OCI-LY1 (cell line): ENCODE measurements at regions not wholly inside any gene's neighbourhood (a gene's known extent, or its start where the extent isn't known, plus 50 kb on each side); places are given as distances from the start of the nearest gene placed in this dataset.

Experiments
- H2AFZ ChIP-seq: fragments of 200-600 bp; sonication (generic), shearing (Covaris generic); 2 replicates; pipeline ENCODE4 v1.6.0; 2014; ENCODE audit warnings: antibody characterized with exemption, mild to moderate bottlenecking, low read length
- H3F3A ChIP-seq: fragments of 200-600 bp; sonication (generic), shearing (Covaris generic); 2 replicates; pipeline ENCODE4 v1.6.0; 2014; ENCODE audit warnings: mild to moderate bottlenecking, antibody characterized with exemption, low read length, moderate library complexity; ENCODE audit not compliant: insufficient read depth
- H3K27ac ChIP-seq: fragments of 200-600 bp; sonication (generic); 2 replicates; pipeline ENCODE4 v1.5.1; 2014; ENCODE audit warnings: low read length, mixed run types, mild to moderate bottlenecking, low read depth; ENCODE audit not compliant: poor library complexity, severe bottlenecking
- H3K27me3 ChIP-seq: fragments of 200-600 bp; sonication (generic); 2 replicates; pipeline ENCODE4 v1.6.0; 2014; ENCODE audit warnings: antibody characterized with exemption, mild to moderate bottlenecking, low read length, moderate library complexity; ENCODE audit not compliant: insufficient read depth
- H3K36me3 ChIP-seq: fragments of 200-600 bp; sonication (generic); 2 replicates; pipeline ENCODE4 v1.6.1; 2014; ENCODE audit warnings: mild to moderate bottlenecking, antibody characterized with exemption, low read length, moderate library complexity, mixed read lengths; ENCODE audit not compliant: insufficient read depth
- H3K4me1 ChIP-seq: fragments of 200-600 bp; sonication (generic); 2 replicates; pipeline ENCODE4 v1.5.1; 2014; ENCODE audit warnings: mild to moderate bottlenecking, low read length, moderate library complexity; ENCODE audit not compliant: insufficient read depth, severe bottlenecking
- H3K4me2 ChIP-seq: fragments of 200-600 bp; sonication (generic), shearing (Covaris generic); 2 replicates; pipeline ENCODE4 v1.6.1; 2014; ENCODE audit warnings: low read length
- H3K4me3 ChIP-seq: fragments of 200-600 bp; sonication (generic); 2 replicates; pipeline ENCODE4 v1.5.1; 2014; ENCODE audit warnings: low read length, low read depth, mild to moderate bottlenecking, mixed read lengths; ENCODE audit not compliant: poor library complexity, severe bottlenecking
- H3K79me2 ChIP-seq: fragments of 200-600 bp; shearing (Covaris generic); 2 replicates; pipeline ENCODE4 v1.6.1; 2016; ENCODE audit warnings: mixed run types, low read length, mixed read lengths; ENCODE audit not compliant: insufficient read depth
- H3K9ac ChIP-seq: fragments of 200-600 bp; sonication (generic), shearing (Covaris generic); 2 replicates; pipeline ENCODE4 v1.6.1; 2014; ENCODE audit warnings: mild to moderate bottlenecking, low read length, mixed read lengths
- H3K9me2 ChIP-seq: fragments of 200-600 bp; sonication (generic), shearing (Covaris generic); 2 replicates; pipeline ENCODE4 v1.6.1; 2014; ENCODE audit warnings: low read depth, mild to moderate bottlenecking, low read length, mixed read lengths
- H3K9me3 ChIP-seq: fragments of 200-600 bp; shearing (Covaris generic); 2 replicates; pipeline ENCODE4 v1.6.1; 2014; ENCODE audit warnings: low read length, mixed read lengths
- H4K20me1 ChIP-seq: fragments of 200-600 bp; sonication (generic), shearing (Covaris generic); 2 replicates; pipeline ENCODE4 v1.6.0; 2016; ENCODE audit warnings: mild to moderate bottlenecking, low read length; ENCODE audit not compliant: insufficient read depth
- EZH2 ChIP-seq: fragments of 200-600 bp; sonication (generic), shearing (Covaris generic); IDR thresholded peaks from 2 replicates; pipeline ENCODE4 v1.8.0; 2017; ENCODE audit warnings: borderline replicate concordance, mixed run types, mild to moderate bottlenecking, antibody characterized with exemption, low read length, moderate library complexity, mixed read lengths
- TF ChIP-seq, protein P1 (sequence below): fragments of 200-600 bp; sonication (generic), shearing (Covaris generic); IDR thresholded peaks from 2 replicates; pipeline ENCODE4 v1.5.1; 2017; ENCODE audit warnings: mild to moderate bottlenecking, antibody characterized with exemption, low read length, moderate library complexity, mixed read lengths

DNA sequence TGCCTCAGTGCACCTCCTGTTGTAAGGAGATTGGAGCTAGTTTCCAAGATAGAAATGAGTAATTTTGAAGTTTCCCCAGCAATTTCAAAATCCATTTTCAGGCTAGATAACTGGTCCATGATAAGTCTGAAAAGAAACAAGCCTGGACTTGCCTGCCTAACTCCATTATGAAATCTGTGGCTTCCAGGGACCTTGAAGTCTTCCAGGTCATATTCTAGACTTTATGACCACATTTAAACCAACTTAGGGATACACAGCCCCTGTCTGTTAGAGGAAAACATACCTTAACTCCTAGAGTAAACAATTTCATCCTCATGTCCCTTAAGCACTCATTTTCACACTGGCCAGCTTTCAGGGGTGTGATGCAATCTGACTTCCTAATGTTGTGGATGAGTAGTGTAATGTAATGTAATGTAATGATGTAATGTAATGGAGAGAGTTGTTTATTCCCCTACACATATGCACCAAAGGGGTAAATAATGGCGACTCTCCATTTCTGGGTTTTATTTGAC lies 96.7 kb upstream of the FAM20A start:
- Histone ChIP-seq H3K36me3 (no peaks in the 10 kb centered on the region), H3F3A (no peaks in the 10 kb centered on the region), H3K27ac (no peak overlapping the region), H3K9ac (no peak overlapping the region), H4K20me1 (no peaks in the 10 kb centered on the region), H3K27me3 (no peaks in the 10 kb centered on the region), H3K9me2 (no peaks in the 10 kb centered on the region), H3K4me1 (no peaks in the 10 kb centered on the region), H3K4me3 (no peak overlapping the region), H2AFZ (no peak overlapping the region), H3K4me2 (no peak overlapping the region), H3K9me3 (no peaks in the 10 kb centered on the region), H3K79me2 (no peaks in the 10 kb centered on the region)
- TF ChIP-seq EZH2, result no peak
- TF ChIP-seq, protein P1, sequence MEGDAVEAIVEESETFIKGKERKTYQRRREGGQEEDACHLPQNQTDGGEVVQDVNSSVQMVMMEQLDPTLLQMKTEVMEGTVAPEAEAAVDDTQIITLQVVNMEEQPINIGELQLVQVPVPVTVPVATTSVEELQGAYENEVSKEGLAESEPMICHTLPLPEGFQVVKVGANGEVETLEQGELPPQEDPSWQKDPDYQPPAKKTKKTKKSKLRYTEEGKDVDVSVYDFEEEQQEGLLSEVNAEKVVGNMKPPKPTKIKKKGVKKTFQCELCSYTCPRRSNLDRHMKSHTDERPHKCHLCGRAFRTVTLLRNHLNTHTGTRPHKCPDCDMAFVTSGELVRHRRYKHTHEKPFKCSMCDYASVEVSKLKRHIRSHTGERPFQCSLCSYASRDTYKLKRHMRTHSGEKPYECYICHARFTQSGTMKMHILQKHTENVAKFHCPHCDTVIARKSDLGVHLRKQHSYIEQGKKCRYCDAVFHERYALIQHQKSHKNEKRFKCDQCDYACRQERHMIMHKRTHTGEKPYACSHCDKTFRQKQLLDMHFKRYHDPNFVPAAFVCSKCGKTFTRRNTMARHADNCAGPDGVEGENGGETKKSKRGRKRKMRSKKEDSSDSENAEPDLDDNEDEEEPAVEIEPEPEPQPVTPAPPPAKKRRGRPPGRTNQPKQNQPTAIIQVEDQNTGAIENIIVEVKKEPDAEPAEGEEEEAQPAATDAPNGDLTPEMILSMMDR, result no peak

DNA sequence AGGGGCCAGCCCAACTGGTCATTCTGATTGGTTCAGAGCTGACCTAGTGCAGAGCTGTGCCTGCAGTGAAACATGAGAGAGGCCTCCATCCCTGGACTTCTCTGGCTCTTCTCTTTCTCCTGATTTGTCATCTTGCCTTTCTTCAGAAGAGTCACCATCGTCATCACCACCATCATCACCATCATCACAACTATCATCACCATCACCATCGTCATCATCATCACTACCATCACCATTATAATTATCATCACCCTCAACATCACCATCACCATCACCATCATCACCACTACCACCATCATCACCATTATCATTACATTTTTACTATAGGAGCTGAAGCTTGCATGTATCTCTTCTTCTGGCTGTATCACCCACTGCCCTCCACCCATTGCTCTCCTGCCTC lies 94.5 kb upstream of the FAM20A start:
- H4K20me1 ChIP-seq, result no peaks in the 10 kb centered on the region
- no peak overlapping the region for H3K27ac ChIP-seq
- no peaks in the 10 kb centered on the region for H3K4me1 ChIP-seq
- no peaks in the 10 kb centered on the region for H3K36me3 ChIP-seq
- no peaks in the 10 kb centered on the region for H3K9me3 ChIP-seq
- no peaks in the 10 kb centered on the region for H3F3A ChIP-seq
- H2AFZ ChIP-seq, result no peak overlapping the region
- no peak overlapping the region for H3K9ac ChIP-seq
- TF ChIP-seq EZH2, result no peak
- TF ChIP-seq, protein P1, result no peak
- no peaks in the 10 kb centered on the region for H3K79me2 ChIP-seq
- H3K27me3 ChIP-seq, result no peaks in the 10 kb centered on the region
- no peak overlapping the region for H3K4me2 ChIP-seq
- no peaks in the 10 kb centered on the region for H3K9me2 ChIP-seq
- no peak overlapping the region for H3K4me3 ChIP-seq

DNA sequence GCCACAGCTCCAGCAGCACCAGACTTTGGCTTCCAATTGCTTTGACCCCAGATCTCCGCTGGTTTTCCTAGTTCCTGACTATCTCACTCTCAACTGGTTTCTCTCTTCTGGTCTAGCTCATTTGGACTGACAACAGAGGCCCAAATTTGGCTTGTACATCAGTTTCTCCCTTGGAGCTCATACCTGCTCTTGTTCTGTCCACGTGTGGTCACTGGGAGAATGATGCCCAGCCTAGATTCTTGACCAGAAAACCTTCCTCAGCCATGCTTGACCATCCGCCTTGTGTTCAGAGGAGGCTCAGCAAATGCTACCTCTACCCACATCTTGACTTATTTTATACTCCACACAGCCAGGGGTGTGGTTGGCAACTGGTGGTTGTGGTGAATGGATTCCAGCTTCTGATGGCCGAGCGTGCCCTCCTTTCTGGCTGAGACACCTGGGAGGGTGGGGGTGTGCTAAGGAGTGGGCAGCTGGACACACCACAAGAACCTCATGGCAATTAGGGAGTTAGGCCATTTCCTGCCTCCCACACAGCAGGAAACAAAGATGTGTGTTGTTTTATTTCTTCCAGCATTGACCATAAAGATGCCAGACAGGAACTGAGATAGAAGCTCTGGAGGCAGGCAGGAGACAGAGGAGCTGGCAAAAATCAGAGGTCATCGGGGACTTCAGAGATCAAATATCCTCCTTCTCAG lies 93.8 kb upstream of the FAM20A start:
- H3K4me1 ChIP-seq, result no peaks in the 10 kb centered on the region
- no peaks in the 10 kb centered on the region for H3K36me3 ChIP-seq
- H3K9me3 ChIP-seq, result no peaks in the 10 kb centered on the region
- H2AFZ ChIP-seq, result no peak overlapping the region
- H3F3A ChIP-seq, result no peaks in the 10 kb centered on the region
- H3K27ac ChIP-seq, result no peak overlapping the region
- no peak overlapping the region for H3K4me3 ChIP-seq
- no peak overlapping the region for H3K4me2 ChIP-seq
- H3K79me2 ChIP-seq, result no peaks in the 10 kb centered on the region
- no peak overlapping the region for H3K9ac ChIP-seq
- no peak for TF ChIP-seq EZH2
- TF ChIP-seq, protein P1, result no peak
- no peaks in the 10 kb centered on the region for H3K27me3 ChIP-seq
- H3K9me2 ChIP-seq, result no peaks in the 10 kb centered on the region
- no peaks in the 10 kb centered on the region for H4K20me1 ChIP-seq
